ENCODE measurements at regions not wholly inside any gene's neighbourhood (a gene's known extent, or its start where the extent isn't known, plus 50 kb on each side); places are given as distances from the start of the nearest gene placed in this dataset.

DNA sequence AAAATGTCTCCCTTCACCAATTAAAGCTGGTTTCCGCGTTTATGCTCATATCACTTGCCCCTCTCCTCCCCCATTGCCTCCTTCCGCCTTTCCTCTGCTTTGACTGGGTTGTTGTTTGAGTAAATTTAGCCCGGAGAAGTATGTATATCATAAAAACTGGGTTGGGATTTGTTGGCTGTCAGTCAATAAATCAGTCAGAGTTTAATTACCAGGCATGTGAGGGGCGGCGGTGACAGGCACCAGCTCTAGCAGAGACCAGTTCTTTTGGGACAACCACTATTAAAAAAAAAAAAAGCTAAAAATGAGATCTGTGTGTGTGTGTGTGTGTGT, 382.4 kb upstream of the SMIM21 start:
- TF ChIP-seq CTCF (IDR thresholded peaks at IDR 0.05) (no peak), EZH2 (IDR thresholded peaks at IDR 0.05) (no peak)
